ENCODE measurements at regions not wholly inside any gene's neighbourhood (a gene's known extent, or its start where the extent isn't known, plus 50 kb on each side); places are given as distances from the start of the nearest gene placed in this dataset.

DNA sequence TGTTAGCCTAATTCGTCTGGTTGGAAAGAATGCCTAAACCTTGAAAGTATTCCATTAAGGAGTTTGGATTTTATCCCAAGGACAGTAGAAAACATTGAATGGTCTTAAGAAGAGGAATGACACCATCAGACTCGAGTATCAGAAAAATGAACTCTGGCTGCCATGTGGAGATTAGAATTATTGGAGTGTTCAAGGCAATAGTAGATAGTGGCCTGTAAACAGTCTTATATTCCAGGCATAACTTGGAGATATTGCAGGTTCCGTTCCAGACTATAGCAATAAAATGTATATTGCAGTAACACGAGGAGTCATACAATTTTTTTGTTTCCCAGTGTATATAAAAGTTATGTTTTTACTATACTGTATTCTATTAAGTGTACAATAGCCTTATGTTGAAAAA, 130.9 kb downstream of the GDAP2 start:
- TF ChIP-seq, protein P1, sequence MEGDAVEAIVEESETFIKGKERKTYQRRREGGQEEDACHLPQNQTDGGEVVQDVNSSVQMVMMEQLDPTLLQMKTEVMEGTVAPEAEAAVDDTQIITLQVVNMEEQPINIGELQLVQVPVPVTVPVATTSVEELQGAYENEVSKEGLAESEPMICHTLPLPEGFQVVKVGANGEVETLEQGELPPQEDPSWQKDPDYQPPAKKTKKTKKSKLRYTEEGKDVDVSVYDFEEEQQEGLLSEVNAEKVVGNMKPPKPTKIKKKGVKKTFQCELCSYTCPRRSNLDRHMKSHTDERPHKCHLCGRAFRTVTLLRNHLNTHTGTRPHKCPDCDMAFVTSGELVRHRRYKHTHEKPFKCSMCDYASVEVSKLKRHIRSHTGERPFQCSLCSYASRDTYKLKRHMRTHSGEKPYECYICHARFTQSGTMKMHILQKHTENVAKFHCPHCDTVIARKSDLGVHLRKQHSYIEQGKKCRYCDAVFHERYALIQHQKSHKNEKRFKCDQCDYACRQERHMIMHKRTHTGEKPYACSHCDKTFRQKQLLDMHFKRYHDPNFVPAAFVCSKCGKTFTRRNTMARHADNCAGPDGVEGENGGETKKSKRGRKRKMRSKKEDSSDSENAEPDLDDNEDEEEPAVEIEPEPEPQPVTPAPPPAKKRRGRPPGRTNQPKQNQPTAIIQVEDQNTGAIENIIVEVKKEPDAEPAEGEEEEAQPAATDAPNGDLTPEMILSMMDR (IDR thresholded peaks at IDR 0.05; ENCODE audit: poor library complexity, severe bottlenecking), result no peak
- TF ChIP-seq EZH2 (IDR thresholded peaks at IDR 0.05; ENCODE audit: borderline replicate concordance, insufficient read depth, low read length, poor library complexity, severe bottlenecking), result no peak
- no peak for TF ChIP-seq POLR2AphosphoS5 (IDR thresholded peaks at IDR 0.05)
- TF ChIP-seq TAF1 (IDR thresholded peaks at IDR 0.05; ENCODE audit: low read depth), result no peak
